ENCODE measurements at regions not wholly inside any gene's neighbourhood (a gene's known extent, or its start where the extent isn't known, plus 50 kb on each side); places are given as distances from the start of the nearest gene placed in this dataset.

DNA sequence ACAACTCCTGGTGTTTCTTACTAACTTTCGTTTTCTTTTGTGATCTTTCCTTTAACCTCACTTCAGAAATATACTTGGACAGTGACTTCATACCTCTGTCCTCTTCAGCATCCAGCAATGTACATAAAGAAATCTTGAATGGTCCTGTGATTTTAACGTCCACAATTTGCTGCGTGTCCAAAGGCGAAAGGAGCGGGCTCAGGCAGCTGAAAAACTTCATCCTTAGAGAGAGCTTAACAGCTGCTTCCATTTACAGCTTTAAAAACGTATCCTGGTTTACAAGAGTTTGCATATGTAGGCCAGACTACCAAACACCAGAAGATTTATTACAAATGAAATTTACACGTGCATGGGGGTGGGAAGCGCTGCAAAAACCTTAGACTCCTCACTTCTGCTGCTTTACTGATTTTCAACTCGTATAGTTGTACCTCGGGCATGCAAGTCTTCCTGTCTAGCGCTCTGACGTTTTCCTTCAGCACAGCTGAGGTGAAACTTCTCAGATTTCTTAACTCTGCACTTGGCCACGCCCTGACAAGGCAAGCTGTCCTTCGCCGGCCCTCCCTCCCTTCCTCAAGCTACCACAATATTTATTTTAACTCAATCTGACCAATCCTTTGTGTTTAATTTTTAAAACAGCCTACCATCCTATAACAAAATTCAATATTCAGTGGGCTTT, 406.4 kb downstream of the FAM47A start:
- DNase-seq = peak; percentile 0

DNA sequence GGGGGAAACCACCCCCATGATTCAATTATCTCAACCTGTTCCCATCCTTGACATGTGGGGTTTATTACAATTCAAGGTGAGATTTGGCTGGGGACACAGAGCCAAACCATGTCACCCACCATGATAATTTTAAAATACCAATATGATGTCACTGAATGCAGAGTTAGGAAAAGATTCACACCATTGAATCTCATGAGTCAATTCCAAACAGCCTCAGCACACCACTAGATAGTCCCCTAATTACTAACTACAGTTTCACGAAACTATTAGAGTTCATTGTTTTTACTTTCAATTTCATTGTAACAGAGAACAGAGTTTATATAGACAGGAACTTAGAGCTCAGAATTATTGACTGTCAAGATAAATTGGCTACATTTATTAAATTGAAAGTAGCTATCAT, 410.2 kb downstream of the FAM47A start:
- DNase-seq = peak; percentile 16

DNA sequence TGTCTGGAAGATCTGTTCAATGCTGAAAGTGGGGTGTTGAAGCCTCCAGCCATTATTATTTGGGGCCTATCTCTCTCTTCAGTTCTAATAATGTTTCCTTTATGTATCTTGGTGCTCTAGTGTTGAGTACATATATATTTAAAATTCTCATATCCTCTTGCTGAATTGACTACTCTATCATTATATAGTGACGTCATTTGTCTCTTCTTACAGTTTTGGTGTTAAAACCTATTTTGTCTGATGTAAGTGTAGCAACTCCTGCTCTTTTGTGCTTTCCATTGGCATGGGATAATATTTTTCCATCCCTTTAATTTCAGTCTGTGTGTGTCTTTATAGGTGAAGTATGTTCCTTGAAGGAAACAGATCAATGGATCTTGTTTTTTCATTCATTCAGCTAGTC, 446.0 kb downstream of the FAM47A start:
- DNase-seq = no peak
